SJSA1 (cell line): ENCODE measurements at regions not wholly inside any gene's neighbourhood (a gene's known extent, or its start where the extent isn't known, plus 50 kb on each side); places are given as distances from the start of the nearest gene placed in this dataset.
"Not testable (repeated sequence)": the region's sequence is repeated elsewhere in the genome, so short reads cannot be mapped to it uniquely, and the experiment has no call there.

Source experiments
- DNase-seq, 2 experiments: peaks; one replicate each; pipeline ENCODE4 v3.0.0-alpha.2; 2015 to 2020; ENCODE audit warnings: low spot score in 2 of 2, low read depth in 1 of 2
- H3K27ac ChIP-seq: fragments of 250-450 bp; sonication (Bioruptor Pico); 2 replicates; pipeline ENCODE4 v1.5.1; 2020; ENCODE audit warnings: mild to moderate bottlenecking, moderate library complexity
- H3K27me3 ChIP-seq: fragments of 250-450 bp; sonication (Bioruptor Pico); replicated peaks from 2 replicates; pipeline ENCODE4 v1.5.1; 2020; ENCODE audit warnings: mild to moderate bottlenecking, moderate library complexity
- H3K36me3 ChIP-seq: fragments of 250-450 bp; sonication (Bioruptor Pico); 2 replicates; pipeline ENCODE4 v1.5.1; 2020; ENCODE audit warnings: mild to moderate bottlenecking
- H3K4me1 ChIP-seq: fragments of 250-450 bp; sonication (Bioruptor Pico); replicated peaks from 2 replicates; pipeline ENCODE4 v1.6.1; 2021; ENCODE audit warnings: mild to moderate bottlenecking
- H3K4me3 ChIP-seq: fragments of 250-450 bp; sonication (Bioruptor Pico); 2 replicates; pipeline ENCODE4 v1.5.1; 2020; ENCODE audit warnings: mild to moderate bottlenecking
- H3K9me3 ChIP-seq: fragments of 250-450 bp; sonication (Bioruptor Pico); replicated peaks from 2 replicates; pipeline ENCODE4 v1.5.1; 2020; ENCODE audit warnings: mild to moderate bottlenecking

DNA sequence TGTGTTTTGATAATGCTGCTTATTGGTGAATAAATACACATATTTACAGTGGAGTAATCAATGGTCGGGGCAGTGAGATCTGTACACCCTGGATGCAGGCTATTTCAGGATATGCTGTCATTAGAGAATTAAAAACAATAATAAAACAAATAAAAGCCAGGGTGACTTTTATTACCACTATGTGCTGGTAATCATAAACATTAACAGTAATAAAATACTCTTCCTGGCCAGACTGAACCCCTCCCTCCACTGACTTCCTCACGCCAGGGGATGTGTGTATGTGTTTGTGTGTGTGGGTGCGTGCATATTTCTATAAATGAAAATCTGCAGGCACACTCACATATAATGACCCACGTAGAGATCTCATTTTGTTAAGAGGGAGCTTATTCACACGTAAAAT, 98.0 kb upstream of the MAP9 start:
- DNase-seq = no peak
- Histone ChIP-seq H3K9me3 (no peaks in the 10 kb centered on the region), H3K36me3 (no peaks in the 10 kb centered on the region), H3K4me1 (no peaks in the 10 kb centered on the region), H3K27me3 (no peaks in the 10 kb centered on the region), H3K4me3 (no peak overlapping the region), H3K27ac (no peak overlapping the region)

GRCh38 chr4:155473420-155474095, 96.8 kb upstream of the MAP9 start:
- Histone ChIP-seq H3K4me1 (no peaks in the 10 kb centered on the region), H3K4me3 (no peak overlapping the region), H3K27ac (no peak overlapping the region), H3K36me3 (no peaks in the 10 kb centered on the region), H3K9me3 (no peaks in the 10 kb centered on the region), H3K27me3 (no peaks in the 10 kb centered on the region)
- DNase-seq = no peak

DNA sequence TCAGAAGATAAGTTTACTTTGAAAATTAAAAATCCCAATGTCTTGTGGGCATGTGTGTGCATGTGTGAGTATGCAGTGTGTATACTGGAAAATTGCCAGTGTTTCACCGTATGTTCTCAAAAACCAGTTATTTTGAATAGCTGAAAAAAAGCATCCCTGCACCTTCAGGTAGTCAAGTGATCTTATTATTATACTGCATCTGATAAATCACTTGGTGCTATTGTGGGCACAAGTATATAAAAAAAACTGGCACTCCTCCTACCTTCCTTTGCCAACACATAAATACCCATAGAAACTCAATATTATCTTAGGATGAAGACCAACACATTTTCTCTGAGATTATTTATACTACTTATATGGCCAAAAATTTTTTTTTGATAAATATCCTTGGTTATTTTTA, 91.5 kb upstream of the MAP9 start:
- no peak for DNase-seq
- Histone ChIP-seq H3K27ac (no peak overlapping the region), H3K27me3 (no peaks in the 10 kb centered on the region), H3K4me3 (no peak overlapping the region), H3K4me1 (no peaks in the 10 kb centered on the region), H3K9me3 (no peaks in the 10 kb centered on the region), H3K36me3 (no peaks in the 10 kb centered on the region)

- H3K27ac ChIP-seq = no peak overlapping the region
- H3K36me3 ChIP-seq = no peaks in the 10 kb centered on the region
- no peak overlapping the region for H3K4me3 ChIP-seq
- H3K9me3 ChIP-seq = no peaks in the 10 kb centered on the region
- no peaks in the 10 kb centered on the region for H3K4me1 ChIP-seq
- H3K27me3 ChIP-seq = no peaks in the 10 kb centered on the region
- DNase-seq = no peak
These were observed 73.9 kb upstream of the MAP9 start for GRCh38 chr4:155450676-155451075.

- DNase-seq = no peak
- Histone ChIP-seq H3K27ac (no peak overlapping the region), H3K9me3 (no peaks in the 10 kb centered on the region), H3K27me3 (no peaks in the 10 kb centered on the region), H3K4me3 (no peak overlapping the region), H3K4me1 (no peaks in the 10 kb centered on the region), H3K36me3 (no peaks in the 10 kb centered on the region)
These were observed 68.5 kb upstream of the MAP9 start for GRCh38 chr4:155445306-155445705.

DNA sequence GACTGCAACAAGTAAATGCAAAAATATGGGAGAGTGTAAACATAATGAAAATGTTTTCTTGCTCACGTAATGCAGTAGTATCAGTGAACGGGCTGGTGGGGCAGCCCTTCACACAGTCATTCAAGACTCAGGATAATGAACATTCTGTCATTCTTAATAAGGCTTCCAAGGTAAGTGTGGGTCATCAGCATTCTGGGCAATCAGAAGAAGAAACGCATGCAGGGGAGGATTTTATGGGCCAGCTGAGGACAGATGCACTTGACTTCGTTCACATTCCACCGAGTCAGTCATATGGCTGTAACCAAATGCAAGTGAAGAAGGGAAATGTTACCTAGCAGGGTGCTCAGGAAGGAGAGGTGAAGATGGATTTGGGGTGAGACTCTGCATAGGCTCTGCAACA, 68.0 kb upstream of the MAP9 start:
- no peak for DNase-seq
- Histone ChIP-seq H3K27ac (no peak overlapping the region), H3K9me3 (no peaks in the 10 kb centered on the region), H3K36me3 (no peaks in the 10 kb centered on the region), H3K4me1 (no peaks in the 10 kb centered on the region), H3K4me3 (no peak overlapping the region), H3K27me3 (no peaks in the 10 kb centered on the region)

DNA sequence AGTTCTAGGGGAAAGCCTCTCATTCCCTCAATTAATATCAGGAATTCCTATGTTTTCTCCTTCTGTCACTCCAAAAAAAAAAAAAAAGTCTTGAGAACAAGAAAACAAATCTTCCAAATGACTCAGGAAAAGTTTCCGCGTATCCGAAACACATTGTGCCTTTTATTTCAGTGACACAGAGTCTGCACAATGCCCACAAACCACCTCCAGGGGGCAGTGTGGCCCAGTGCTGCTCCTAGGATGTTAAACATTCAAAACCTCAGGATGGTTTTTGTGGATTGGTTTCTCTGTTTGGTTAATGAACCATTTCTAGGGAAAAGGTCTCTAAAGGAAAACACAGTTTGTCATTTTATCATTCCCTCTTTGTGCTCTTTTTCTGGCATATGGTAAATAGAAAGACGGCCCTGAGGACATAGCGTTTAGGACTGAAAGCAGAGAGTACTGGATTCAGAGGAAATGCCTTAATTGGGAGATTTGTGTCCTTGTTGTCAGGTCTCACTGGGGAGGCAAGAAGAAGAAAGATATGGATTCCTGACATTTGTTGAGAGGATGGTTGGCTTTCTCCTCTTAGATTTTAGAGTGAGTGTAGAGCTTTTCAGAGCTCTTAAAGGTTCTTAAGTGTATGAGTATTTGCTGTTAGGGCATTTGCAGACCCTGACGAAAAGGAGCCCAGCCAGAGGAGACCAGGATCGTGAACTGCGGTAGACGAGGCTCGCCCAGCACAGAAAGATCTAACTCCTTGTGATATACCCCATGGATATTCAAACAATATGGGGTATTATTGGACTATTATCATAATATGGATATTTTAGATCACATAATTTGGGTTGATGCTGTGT, 65.7 kb upstream of the MAP9 start:
- Histone ChIP-seq H3K4me3 (no peak overlapping the region), H3K27ac (no peak overlapping the region)
- DNase-seq = peak; percentile 52 to 57

GRCh38 chr4:155441475-155441874, 64.7 kb upstream of the MAP9 start:
- DNase-seq = no peak
- Histone ChIP-seq H3K36me3 (no peaks in the 10 kb centered on the region), H3K9me3 (no peaks in the 10 kb centered on the region), H3K4me3 (no peak overlapping the region), H3K27me3 (no peaks in the 10 kb centered on the region), H3K27ac (no peak overlapping the region), H3K4me1 (no peaks in the 10 kb centered on the region)

More for the DNA sequence above, 65.7 kb upstream of the MAP9 start:
- Histone ChIP-seq H3K36me3 (no peaks in the 10 kb centered on the region), H3K9me3 (no peaks in the 10 kb centered on the region), H3K4me1 (no peaks in the 10 kb centered on the region), H3K27me3 (no peaks in the 10 kb centered on the region)

- not testable (repeated sequence) for H3K27ac ChIP-seq, H3K4me1 ChIP-seq, H3K9me3 ChIP-seq, H3K4me3 ChIP-seq, H3K27me3 ChIP-seq, H3K36me3 ChIP-seq, DNase-seq
These were observed 63.0 kb upstream of the MAP9 start for GRCh38 chr4:155439760-155440159.

DNA sequence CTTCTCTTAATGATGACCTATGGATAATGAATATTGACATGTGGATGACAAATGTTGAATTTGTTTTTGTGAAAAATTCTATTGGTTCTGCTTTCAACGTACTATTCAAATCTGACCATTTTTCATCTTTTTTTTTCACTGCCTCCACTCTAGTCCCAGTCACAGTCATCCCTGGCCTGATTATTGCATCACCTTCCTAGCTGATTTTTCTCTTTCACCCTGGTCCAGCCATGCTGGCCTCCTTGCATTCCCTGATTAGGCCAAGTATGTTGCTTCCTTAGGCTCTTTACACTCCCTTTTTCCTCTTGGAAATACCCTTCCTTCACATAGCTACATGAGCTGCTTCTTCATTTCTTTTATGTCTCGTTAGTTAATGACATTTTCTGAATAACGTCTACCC, 58.1 kb upstream of the MAP9 start:
- no peaks in the 10 kb centered on the region for H3K36me3 ChIP-seq
- no peaks in the 10 kb centered on the region for H3K4me1 ChIP-seq
- no peaks in the 10 kb centered on the region for H3K9me3 ChIP-seq
- H3K27me3 ChIP-seq = no peaks in the 10 kb centered on the region
- H3K27ac ChIP-seq = no peak overlapping the region
- no peak for DNase-seq
- H3K4me3 ChIP-seq = no peak overlapping the region

- H3K4me1 ChIP-seq = no peaks in the 10 kb centered on the region
These were observed 57.6 kb upstream of the MAP9 start for GRCh38 chr4:155434366-155434765.

DNA sequence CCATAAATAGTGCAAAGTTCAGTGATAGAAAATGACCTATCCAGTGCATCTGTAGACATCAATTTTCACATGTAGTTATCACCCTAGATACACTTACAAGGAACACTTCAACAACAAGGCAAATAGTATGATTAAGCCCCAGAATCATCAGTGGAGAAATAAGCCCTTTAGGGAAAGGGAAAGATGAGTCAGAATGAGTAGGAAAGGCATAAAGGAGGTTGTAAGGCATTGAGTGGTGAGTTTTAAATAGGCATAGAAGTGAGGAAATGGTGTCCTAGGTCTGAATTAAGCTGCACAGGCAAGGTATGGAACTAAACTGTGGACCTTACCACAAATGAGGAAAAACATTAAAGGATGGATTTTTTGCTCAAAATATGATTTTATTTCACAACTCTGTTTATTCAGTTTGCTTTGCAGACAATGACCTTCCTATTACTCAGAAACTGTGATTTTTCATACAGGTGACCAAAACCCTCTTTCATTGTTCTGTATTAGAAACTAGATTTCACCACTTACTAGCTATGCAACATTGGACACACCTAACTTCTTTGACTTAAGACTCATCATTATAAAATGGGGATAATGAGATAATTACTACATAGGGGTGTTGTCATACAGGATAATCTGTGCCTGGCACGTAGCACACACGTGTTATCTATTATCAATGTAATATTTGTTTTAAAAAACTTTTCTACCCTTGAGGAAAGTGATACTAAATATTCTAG, 57.0 kb upstream of the MAP9 start:
- DNase-seq = no peak
- no peak overlapping the region for H3K4me3 ChIP-seq
- H3K27me3 ChIP-seq = no peaks in the 10 kb centered on the region
- no peak overlapping the region for H3K27ac ChIP-seq
- no peaks in the 10 kb centered on the region for H3K36me3 ChIP-seq
- no peaks in the 10 kb centered on the region for H3K9me3 ChIP-seq
- no peaks in the 10 kb centered on the region for H3K4me1 ChIP-seq

More at GRCh38 chr4:155434366-155434765, 57.6 kb upstream of the MAP9 start:
- Histone ChIP-seq H3K4me3 (no peak overlapping the region), H3K27me3 (no peaks in the 10 kb centered on the region), H3K27ac (no peak overlapping the region), H3K36me3 (no peaks in the 10 kb centered on the region), H3K9me3 (no peaks in the 10 kb centered on the region)
- DNase-seq = no peak

DNA sequence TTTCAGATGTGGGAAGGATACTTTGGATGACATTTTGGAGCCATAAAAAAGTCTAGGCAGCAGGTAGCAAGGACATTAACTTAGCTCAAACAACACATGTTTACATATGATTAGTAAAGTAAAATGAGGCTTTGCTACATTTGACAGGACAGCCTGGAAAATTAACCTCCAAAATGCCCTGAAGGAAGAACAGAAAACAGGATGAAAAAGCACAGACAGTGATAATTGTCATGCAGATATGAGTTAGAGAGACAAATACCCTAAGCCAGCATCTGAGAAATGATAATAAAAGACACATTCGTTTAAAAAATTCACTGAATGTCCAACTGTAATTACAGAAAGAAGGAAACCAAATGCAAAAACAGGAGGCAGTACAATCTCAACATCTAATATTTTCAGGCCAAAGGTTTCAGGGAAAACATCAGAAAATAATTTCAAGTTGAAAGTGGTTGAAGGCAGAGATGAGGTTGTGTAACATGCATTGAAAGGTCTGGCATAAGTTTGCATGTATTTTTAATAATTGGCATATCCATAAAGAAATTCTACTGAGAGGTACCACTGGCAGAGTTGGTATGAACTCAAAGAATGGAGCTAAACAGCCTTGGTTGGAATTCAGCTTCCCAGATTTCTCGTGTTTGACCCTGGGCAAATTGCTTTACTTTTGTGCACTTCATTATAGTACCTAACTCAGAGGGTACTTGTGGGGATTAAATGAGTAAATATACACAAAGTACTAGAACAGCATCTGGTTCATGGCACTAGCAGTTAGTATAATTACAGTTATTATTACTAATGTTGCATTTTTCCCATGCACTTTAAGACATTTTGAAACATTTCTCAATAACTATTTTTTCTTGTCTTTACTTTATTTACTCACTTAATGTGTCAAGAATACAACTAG, 54.4 kb upstream of the MAP9 start:
- Histone ChIP-seq H3K4me3 (no peak overlapping the region), H3K27me3 (no peaks in the 10 kb centered on the region), H3K36me3 (no peaks in the 10 kb centered on the region), H3K27ac (no peak overlapping the region), H3K9me3 (no peaks in the 10 kb centered on the region), H3K4me1 (no peaks in the 10 kb centered on the region)
- DNase-seq = no peak
